GM18511 (cell line): ENCODE measurements at regions not wholly inside any gene's neighbourhood (a gene's known extent, or its start where the extent isn't known, plus 50 kb on each side); places are given as distances from the start of the nearest gene placed in this dataset.

Experiments used
- ATAC-seq: cut with Tn5 transposase; IDR thresholded peaks from one replicate; pipeline ENCODE4 v1.9.1; 2021; ENCODE audit warnings: mild to moderate bottlenecking, moderate library complexity; ENCODE audit not compliant: unreplicated experiment

GRCh38 chr22:47301820-47302475 lies 539.5 kb downstream of the TBC1D22A start:
- no peak for ATAC-seq

DNA sequence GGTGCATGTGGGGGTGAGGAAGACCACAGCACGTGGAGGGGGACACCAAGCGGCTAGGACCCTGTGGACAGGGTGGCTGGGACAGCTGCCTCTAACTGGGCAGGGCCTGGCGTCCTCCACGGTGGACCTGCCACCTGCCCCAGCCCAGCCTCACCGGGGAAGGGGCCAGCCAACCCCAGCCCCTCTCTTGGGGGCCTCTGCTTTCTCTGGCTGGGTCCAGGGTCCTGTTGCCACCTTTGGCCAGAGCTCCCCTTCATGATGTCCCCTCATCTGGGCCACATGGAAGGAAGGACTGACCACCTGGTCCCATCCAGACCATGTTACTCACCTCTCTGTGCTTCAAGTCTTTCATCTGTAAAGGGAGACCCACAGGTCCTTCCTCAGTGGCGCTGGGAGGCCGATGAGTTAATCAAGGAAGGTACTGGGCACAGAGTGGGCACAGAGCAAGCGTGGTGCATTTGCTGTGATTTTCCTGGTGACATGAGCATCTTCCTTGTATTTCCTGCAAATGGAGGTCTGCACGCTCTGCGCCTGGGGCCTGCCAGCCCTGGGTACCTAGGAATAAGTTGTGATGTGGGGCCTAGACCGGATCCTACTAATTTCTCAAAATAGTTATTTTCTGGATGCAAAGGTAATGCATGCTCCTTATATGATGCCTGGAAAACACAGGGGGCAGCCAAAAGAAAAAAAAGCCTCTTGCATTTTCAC lies 538.4 kb downstream of the TBC1D22A start:
- ATAC-seq: no peak

DNA sequence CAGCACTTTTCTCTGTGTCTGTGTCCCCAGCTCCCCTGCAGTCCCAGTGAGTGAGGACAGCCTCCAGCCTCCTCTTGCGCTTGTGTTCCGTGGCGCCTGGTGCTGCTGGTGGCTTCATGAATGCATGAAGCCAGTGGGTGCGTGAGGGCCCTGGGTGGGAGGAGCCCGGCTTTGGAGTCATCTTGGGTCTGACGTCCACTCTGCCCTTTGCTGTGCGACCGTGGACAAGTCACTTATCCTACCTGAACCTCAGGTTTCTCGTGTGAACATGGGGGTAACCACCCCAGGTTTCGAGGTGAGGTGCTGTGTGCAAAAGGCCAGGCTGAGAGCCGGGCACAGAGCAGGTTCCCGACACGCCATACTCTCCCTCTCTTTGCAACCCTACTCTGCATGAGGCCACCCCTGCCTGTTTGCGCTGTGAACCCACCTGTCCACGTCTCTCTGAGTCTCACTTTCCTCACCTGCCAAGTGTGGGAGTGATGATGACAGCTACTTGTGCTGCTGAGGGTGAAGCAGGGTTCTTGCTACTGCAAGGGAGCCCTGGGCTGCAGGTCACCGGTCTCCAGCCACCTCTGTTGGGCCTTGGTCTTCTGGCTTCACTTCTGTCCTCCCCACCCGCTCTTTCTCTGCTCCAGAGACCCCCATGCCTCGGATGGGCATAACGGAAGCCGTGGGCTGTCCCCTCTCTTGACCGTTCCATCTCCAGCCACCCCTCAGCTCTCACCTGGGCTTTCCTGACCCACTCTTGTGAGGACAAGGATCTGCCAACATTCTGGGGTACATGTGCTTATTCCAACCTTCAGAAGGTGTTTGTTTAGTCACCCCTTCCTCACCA lies 537.6 kb downstream of the TBC1D22A start:
- ATAC-seq: no peak

GRCh38 chr22:47299211-47299862 lies 536.9 kb downstream of the TBC1D22A start:
- no peak for ATAC-seq

DNA sequence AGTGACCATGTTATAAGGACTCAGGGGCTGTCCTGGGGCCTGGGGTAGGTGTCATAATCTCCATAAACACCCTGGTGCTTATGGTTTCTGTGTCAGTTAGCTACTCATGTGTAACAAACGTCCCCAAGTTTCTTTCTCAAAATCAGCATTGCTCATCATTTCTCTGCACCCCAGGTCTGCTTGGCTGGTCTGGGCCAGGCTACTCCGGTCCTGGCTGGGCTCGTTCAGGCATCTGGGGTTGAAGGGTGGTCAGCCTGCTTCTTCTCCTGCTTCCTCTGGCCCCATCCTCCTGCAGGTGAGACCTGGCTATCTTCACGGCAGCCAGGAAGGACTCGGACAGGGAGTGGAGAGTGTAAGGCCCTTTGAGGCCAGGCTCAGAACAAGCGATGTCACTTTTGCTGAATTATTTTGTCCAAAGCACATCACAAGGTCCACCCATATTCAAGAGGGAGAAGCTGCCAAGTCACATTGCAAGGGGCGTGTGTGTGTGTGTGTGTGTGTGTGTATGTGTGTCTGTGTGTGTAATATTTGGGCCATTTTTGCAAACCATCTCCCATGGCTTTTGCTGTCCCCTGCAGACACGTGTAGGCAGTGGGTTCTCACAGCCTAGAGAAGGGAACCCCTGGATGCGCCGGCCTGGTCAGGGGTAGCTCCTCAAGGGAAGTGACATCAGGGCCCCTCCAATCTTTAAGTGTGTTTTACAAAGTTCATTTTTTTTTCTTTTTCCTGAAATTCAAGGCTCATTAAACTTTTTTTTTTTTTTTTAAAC lies 535.8 kb downstream of the TBC1D22A start:
- no peak for ATAC-seq

DNA sequence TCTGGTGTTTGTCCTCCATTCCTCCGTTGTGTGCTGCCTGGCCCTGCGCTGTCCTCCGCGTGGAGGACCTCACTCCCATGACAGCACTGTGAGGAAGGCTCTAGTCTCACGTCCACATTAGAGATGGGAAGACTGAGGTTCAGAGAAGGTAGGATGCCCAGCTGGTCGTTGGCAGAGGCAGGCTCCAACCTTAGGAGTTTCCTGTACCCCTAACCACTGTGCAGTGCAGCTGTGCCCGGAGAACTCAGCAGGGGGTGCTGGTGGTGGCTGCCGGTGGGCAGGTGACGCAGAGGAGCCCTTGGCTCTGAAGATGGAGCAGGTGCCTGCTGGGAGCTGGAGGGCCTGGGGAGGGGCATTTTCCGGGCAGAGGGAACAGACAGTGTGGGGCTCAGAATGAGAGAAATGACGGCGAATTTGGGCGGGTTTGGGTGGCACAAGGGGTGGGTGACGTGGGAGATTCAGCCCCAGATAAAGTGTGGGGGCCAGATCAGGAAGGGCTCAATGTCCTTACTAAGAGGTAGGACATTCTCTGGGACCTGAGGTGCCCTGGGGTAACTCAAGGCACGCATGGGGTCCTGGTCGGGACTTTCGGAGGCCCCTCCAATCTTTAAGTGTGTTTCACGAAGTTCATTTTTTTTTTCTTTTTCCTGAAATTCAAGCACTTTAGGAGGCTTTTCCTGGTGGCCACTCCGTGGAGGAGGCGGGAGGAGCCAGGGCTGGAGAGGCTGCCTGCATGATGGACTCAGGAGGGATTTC lies 535.0 kb downstream of the TBC1D22A start:
- ATAC-seq: no peak

GRCh38 chr22:47296405-47297260 lies 534.2 kb downstream of the TBC1D22A start:
- no peak for ATAC-seq

DNA sequence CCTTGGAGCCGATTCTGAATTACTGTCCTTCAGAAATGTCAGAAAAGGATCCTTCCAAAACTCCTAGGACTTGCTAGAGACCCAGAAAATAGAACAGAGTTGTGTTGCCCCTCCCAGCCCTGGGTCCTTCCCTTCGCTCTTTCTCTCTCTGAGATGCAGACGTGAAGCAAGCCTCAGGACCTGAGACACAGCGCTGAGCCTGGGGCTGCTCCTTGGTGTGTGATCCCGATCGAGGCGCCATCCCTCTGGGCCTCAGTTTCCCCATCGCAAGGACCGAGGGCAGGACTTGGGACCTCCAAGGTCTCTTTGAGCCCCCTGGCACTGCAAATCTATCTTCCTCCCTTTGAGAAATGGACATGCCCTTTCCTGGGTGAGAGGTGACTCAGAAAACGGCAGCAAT lies 533.5 kb downstream of the TBC1D22A start:
- no peak for ATAC-seq

DNA sequence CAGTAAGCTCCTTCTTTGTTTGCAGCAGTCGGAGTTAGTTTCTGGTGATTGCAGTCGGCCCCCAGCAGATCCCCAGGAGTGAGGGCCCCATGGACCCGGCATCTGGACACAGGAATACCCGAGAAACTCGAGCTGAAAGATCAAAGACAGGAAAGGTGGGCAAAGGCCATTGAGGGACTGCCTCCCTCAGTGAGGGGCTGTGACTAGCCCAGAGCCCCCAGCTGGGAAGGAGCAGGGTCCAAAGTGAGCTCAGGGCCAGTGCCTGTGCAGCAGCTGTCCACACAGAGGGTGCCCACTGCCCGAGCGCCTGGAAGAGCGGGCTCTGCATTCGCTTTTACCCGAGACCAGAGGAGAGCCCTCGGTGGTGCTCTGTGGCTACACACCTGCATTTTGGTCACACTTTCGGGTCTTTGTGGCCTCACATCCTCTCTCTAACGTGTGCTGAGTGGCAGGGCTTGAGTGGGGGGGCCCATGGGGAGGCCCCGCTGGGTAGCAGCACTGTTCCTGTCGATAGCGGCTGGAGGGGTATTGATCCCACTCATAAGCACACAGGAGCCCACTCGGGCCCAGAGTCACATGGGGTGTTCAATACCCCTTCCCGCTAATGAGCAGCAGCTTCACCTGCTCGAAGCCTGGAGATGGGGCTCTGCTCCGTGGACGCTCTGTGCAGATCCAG lies 532.9 kb downstream of the TBC1D22A start:
- no peak for ATAC-seq

DNA sequence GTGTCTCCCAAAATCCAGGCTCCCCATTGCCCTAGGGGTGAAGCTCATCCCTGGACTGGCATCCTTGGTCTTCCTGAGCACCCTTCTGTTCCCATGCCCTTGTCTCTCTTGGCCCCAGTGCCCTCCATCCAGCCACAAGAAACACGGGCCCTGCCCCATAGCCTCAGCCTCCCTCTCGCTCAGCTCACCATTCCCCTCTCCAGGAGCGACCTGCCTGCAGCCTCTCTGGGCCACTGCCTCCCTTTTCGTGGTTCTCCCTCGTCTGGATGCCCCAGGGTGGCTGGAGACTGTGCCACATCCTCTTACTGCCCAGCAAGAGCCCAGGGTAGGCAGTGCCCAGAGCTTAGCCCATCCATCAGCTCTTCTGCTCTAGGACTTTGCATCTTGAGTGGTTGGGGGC lies 532.1 kb downstream of the TBC1D22A start:
- no peak for ATAC-seq

GRCh38 chr22:47294222-47294532 lies 531.7 kb downstream of the TBC1D22A start:
- no peak for ATAC-seq

GRCh38 chr22:47293368-47294221 lies 531.1 kb downstream of the TBC1D22A start:
- ATAC-seq: no peak

DNA sequence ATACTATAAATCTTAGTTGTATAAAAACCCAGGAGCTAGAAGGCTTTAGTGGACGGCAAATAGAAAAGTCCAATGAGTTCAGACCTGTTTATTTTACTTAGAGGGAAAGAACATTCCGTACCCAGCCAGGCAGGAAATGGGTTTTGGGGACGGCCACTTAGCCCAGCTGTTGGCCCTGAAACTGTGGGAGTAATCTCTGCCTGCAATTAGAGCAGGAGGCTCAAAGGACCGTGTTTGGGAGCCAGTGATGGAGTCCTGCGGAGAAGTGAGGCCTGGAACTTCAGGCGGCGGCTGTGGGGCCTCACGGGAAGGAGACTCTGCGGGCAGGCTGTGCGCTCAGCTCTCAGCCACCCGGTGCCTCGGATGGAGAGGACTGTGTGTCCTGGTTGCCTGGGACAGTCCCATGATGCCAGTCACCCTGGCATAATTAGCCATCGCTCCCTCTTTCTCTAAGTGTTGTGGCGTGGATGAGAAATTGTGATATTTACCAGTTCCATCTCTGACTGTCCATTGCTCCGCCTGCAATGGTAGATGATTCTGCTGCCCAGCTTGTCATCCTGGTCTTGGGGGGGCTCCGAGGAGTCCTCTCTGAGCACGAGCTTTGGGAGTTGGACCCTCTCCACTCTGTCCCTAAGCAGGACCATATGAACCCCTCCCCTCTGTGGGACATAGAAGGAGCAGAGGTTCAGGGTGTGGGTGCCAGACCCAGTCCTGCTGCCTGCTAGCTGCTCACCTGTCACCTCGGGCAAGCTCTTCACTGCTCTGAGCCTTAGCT lies 530.3 kb downstream of the TBC1D22A start:
- no peak for ATAC-seq

DNA sequence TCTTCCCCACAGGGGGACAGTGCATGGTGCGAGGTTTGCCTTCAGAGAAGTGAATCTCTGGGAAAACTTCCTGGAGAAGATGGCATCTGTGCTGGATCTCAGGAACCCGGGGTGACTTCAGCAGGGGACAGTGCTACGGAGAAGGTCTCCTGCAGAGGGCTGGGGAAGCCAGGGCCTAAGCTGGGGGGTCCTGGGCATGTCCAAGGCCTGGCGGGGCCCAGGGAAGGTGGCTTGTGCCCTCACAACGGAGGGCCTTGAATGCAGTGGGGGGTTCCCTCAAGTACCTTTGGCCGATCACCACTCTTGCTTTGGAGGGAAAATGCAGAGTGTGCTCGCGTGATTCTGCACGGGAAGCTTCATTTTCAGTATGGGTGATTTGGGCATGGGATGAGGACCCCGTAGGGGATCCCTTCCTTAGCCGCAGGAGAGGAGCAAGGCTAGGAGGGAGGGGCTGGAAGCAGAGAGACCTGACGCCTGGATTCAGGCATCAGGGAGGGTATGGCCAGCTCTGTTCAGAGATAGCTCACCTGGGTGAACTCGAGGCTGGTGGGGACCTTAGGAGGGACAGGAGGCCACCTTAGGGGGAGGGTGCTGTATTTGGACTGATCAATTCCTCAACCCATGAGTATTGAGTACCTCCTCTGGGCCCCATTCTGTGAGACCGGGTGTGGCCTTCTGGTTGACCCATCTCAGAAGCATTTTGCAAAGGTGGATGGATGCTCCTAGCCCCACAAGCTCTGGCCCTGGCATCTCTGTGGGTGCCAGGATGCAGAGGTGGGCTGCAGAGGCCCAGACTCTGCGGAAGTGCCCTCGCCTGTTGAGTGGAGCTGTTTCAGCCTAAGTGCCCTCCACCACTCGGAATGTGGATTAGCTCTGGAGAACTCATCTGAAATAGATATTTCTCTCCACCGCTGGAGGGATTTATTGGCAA lies 529.4 kb downstream of the TBC1D22A start:
- no peak for ATAC-seq

DNA sequence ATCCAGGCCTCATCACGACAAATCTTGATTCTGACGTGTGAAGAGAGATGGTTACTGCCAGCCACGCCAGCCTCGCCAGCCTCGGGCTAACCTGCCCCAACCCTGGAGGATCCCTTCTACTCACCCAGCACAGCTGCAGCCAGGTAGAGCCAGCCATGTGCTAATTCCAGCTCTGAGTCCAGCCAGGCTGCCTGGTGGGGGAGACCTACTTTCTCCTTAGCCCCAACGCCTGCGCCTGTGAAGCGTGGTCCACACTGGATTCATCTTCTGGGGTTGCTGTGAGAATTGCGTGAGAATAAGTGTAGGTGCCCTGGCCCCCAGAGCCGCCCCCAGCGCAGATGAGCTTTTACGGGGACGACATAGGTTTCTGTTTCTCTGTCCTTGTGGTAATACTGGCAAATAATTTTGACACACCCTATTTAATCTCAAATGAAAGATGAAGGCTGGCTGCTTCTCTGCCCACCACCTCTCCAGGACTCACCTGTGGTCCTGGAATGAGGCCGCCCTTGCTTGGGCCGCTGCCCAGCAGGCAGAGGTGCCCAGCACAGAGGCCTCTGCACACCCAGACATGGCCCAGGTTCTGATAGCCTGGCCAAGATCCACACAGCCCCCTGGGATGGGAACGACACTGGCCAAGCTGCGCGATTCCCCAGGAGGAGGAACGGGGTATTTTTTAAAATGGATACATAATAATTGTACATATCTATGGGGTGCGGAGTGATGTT lies 528.4 kb downstream of the TBC1D22A start:
- ATAC-seq: no peak
